ENCODE measurements at regions not wholly inside any gene's neighbourhood (a gene's known extent, or its start where the extent isn't known, plus 50 kb on each side); places are given as distances from the start of the nearest gene placed in this dataset.

GRCh38 chr11:100543386-100543785 lies 143.7 kb upstream of the ARHGAP42 start:
- no peak for TF ChIP-seq SP1 (IDR thresholded peaks at IDR 0.05; ENCODE audit: low read depth)
- no peak for TF ChIP-seq CTCF (IDR thresholded peaks at IDR 0.05 in 2 of 3, conservative IDR thresholded peaks at IDR 0.05 in 1 of 3; ENCODE audit: borderline replicate concordance in 1 of 3, insufficient read depth in 1 of 3, low read depth in 2 of 3, low read length in 2 of 3)
- no peak for TF ChIP-seq POLR2A (IDR thresholded peaks at IDR 0.05; ENCODE audit: borderline replicate concordance, extremely low read depth, insufficient read depth, insufficient read length)
- TF ChIP-seq RAD21 (IDR thresholded peaks at IDR 0.05; ENCODE audit: low read depth): no peak
- TF ChIP-seq EGR1 (IDR thresholded peaks at IDR 0.05; ENCODE audit: low read depth): no peak
- no peak for TF ChIP-seq MAX (IDR thresholded peaks at IDR 0.05)
- no peak for TF ChIP-seq REST (IDR thresholded peaks at IDR 0.05; ENCODE audit: low read depth)
